ENCODE measurements at regions not wholly inside any gene's neighbourhood (a gene's known extent, or its start where the extent isn't known, plus 50 kb on each side); places are given as distances from the start of the nearest gene placed in this dataset.
"Not testable (repeated sequence)": the region's sequence is repeated elsewhere in the genome, so short reads cannot be mapped to it uniquely, and the experiment has no call there.

DNA sequence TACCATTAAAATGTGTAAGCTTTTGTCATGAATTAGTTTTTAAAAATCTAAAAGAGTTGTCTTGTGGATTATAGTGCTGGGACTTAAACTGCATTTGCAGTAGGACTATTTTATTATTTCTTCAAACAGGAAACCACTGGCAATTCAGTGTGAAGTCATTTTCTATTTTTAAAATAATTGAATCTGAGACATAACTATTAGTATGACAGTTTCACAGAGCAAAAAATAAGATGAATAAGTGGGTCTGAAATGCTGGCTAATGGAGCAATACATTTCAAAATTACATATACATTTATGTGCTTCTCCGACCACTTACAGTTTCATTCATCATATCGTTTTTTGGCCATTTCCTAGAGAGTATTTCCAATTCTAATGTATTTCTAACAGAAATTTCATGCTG lies 75.3 kb upstream of the RAPGEF2 start:
- ATAC-seq (ENCODE audit: insufficient read depth, low FRiP score): no peak
- Histone ChIP-seq H3K9me3 (ENCODE audit: control insufficient read depth in 4 of 4, insufficient read depth in 3 of 4, low read length in 3 of 4) (no peaks in the 10 kb centered on the region), H3K36me3 (ENCODE audit: control insufficient read depth in 4 of 4, insufficient read depth in 4 of 4, low read length in 4 of 4) (no peaks in the 10 kb centered on the region), H3K4me1 (ENCODE audit: control insufficient read depth in 5 of 5, insufficient read depth in 5 of 5, low read length in 5 of 5) (no peaks in the 10 kb centered on the region), H3K27me3 (ENCODE audit: control insufficient read depth in 3 of 3, insufficient read depth in 3 of 3, low read length in 2 of 3) (no peaks in the 10 kb centered on the region), H3K9ac (ENCODE audit: insufficient read depth in 1 of 2, low read length in 2 of 2) (no peak overlapping the region), H3K4me3 (no peak overlapping the region), H3K27ac (ENCODE audit: low read depth in 1 of 2, low read length in 1 of 2) (no peak overlapping the region)
- no peak for TF ChIP-seq CTCF (IDR thresholded peaks at IDR 0.05; ENCODE audit: control extremely low read depth, extremely low read depth)
- DNase-seq: peak in 1 of 3 donors; percentile 8
- WGBS, 2 donors: 68 to 70% methylated on average over 2 of the region's 2 CpGs

DNA sequence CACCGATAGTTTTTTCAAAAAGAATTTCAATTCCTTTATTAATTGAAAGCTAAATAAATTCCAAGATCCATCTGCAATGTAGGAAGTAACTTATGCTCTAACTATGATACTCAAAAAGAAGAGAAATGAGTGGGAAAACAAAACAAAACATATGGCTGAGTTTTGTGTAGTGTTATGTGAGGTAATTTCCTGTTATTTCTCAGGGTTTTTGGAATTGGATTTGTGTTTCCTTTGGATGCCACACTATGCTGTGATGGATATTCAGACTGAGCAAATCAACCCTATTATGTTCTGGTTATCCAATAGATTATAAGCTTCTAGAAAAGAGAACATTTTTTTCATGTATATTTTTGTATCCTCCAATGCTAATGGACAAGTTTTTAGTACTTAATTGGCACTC lies 73.4 kb upstream of the RAPGEF2 start:
- peak in 1 of 3 donors; percentile 17 for DNase-seq
- H3K27ac ChIP-seq (ENCODE audit: low read depth in 1 of 2, low read length in 1 of 2): no peak overlapping the region
- no peak overlapping the region for H3K4me3 ChIP-seq
- H3K27me3 ChIP-seq (ENCODE audit: control insufficient read depth in 3 of 3, insufficient read depth in 3 of 3, low read length in 2 of 3): no peaks in the 10 kb centered on the region
- no peak for ATAC-seq (ENCODE audit: insufficient read depth, low FRiP score)
- no peak overlapping the region for H3K9ac ChIP-seq (ENCODE audit: insufficient read depth in 1 of 2, low read length in 2 of 2)
- WGBS, 2 donors: 75 to 91% methylated on average over 1 of the region's 1 CpG
- no peaks in the 10 kb centered on the region for H3K36me3 ChIP-seq (ENCODE audit: control insufficient read depth in 4 of 4, insufficient read depth in 4 of 4, low read length in 4 of 4)
- no peak for TF ChIP-seq CTCF (IDR thresholded peaks at IDR 0.05; ENCODE audit: control extremely low read depth, extremely low read depth)
- no peaks in the 10 kb centered on the region for H3K4me1 ChIP-seq (ENCODE audit: control insufficient read depth in 5 of 5, insufficient read depth in 5 of 5, low read length in 5 of 5)
- no peaks in the 10 kb centered on the region for H3K9me3 ChIP-seq (ENCODE audit: control insufficient read depth in 4 of 4, insufficient read depth in 3 of 4, low read length in 3 of 4)

DNA sequence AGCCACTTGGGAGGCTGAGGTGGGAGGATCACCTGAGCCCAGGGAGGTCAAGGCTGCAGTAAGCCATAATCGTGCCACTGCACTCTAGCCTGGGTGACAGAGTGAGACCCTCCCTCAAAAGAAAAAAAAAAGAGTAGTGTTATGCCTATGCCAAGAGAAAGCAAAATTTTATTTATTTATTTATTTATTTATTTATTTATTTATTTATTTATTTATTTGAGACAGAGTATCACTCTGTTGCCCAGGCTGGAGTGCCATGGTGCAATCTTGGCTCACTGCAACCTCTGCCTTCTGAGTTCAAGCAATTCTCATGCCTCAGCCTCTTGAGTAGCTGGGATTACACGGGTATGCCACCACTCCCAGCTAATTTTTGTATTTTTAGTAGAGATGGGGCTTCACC lies 72.6 kb upstream of the RAPGEF2 start:
- H3K4me1 ChIP-seq (ENCODE audit: control insufficient read depth in 5 of 5, insufficient read depth in 5 of 5, low read length in 5 of 5); H3K9ac ChIP-seq (ENCODE audit: insufficient read depth in 1 of 2, low read length in 2 of 2); ATAC-seq (ENCODE audit: insufficient read depth, low FRiP score); H3K4me3 ChIP-seq; H3K27ac ChIP-seq (ENCODE audit: low read depth in 1 of 2, low read length in 1 of 2); H3K9me3 ChIP-seq (ENCODE audit: control insufficient read depth in 4 of 4, insufficient read depth in 3 of 4, low read length in 3 of 4); H3K36me3 ChIP-seq (ENCODE audit: control insufficient read depth in 4 of 4, insufficient read depth in 4 of 4, low read length in 4 of 4); DNase-seq; H3K27me3 ChIP-seq (ENCODE audit: control insufficient read depth in 3 of 3, insufficient read depth in 3 of 3, low read length in 2 of 3): not testable (repeated sequence)
- 85 to 100% methylated on average over 2 of the region's 2 CpGs for WGBS, 2 donors

DNA sequence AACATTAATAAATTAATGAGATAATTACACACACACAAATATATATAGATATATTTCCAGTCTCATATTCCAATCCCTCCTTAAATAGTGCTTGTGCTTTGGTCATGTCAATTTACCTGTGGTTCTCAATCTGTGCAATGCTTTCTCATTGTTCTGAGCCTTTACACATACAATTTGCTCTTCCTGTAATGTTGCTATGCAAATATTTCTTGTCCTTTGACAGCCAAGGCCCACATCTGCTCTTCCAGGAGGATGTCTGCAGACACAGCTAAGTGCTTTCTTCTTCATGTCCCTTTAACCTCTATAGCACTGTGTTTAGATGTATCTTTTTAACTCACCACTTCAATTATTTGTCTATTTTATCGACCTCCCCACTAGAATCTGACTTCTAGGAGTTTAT lies 67.3 kb upstream of the RAPGEF2 start:
- no peaks in the 10 kb centered on the region for H3K4me1 ChIP-seq (ENCODE audit: control insufficient read depth in 5 of 5, insufficient read depth in 5 of 5, low read length in 5 of 5)
- no peak for TF ChIP-seq CTCF (IDR thresholded peaks at IDR 0.05; ENCODE audit: control extremely low read depth, extremely low read depth)
- H3K9ac ChIP-seq (ENCODE audit: insufficient read depth in 1 of 2, low read length in 2 of 2): no peak overlapping the region
- no peak overlapping the region for H3K27ac ChIP-seq (ENCODE audit: low read depth in 1 of 2, low read length in 1 of 2)
- WGBS, 2 donors: 42 to 69% methylated on average over 1 of the region's 1 CpG
- ATAC-seq (ENCODE audit: insufficient read depth, low FRiP score) (no peak), DNase-seq (no peak)
- no peaks in the 10 kb centered on the region for H3K27me3 ChIP-seq (ENCODE audit: control insufficient read depth in 3 of 3, insufficient read depth in 3 of 3, low read length in 2 of 3)
- no peaks in the 10 kb centered on the region for H3K9me3 ChIP-seq (ENCODE audit: control insufficient read depth in 4 of 4, insufficient read depth in 3 of 4, low read length in 3 of 4)
- no peaks in the 10 kb centered on the region for H3K36me3 ChIP-seq (ENCODE audit: control insufficient read depth in 4 of 4, insufficient read depth in 4 of 4, low read length in 4 of 4)
- no peak overlapping the region for H3K4me3 ChIP-seq
